ENCODE measurements at regions not wholly inside any gene's neighbourhood (a gene's known extent, or its start where the extent isn't known, plus 50 kb on each side); places are given as distances from the start of the nearest gene placed in this dataset.
"Not testable (repeated sequence)": the region's sequence is repeated elsewhere in the genome, so short reads cannot be mapped to it uniquely, and the experiment has no call there.

DNA sequence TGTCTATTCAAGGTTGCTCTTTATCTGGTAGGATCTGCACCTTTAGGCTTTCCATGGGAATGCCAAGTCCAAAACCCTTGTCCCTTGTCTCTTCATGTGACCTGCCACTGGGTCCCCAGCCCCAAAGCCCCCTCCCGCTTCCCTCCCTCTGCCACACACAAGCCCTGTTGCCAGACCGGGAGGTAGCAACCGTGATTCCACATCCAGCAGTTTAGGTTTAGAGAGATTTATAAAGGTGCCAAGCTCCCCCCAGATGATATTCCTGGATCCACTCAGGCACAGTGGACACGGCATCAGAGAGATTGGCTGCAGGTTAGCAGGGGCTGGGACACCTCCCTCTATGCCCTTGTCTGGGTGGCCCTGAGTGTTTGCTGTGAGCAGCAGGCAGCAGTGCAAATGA is 504.7 kb downstream of the CCDC171 start:
- no peak for DNase-seq (ENCODE audit: low spot score)

DNA sequence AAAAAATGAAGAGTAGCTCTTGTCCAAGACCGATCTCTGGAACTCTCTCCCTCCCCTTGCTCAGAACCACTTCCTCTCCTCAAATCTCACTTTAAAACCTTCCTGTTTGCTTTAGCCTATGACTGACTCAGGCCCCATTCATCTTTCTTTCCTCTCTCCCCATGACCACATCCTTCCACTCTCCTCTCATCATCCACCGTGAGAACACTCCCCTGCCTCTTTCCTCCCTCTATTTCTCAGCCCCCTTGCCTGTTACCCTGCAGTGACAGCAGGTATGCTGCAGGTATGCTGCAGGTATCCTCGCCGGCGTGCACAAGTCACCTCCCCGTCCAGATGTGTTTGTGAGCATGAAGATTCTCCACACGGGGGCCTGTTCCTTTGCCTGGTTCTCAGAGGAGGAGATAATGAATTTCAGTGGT is 505.3 kb downstream of the CCDC171 start:
- no peak for DNase-seq (ENCODE audit: low spot score)

DNA sequence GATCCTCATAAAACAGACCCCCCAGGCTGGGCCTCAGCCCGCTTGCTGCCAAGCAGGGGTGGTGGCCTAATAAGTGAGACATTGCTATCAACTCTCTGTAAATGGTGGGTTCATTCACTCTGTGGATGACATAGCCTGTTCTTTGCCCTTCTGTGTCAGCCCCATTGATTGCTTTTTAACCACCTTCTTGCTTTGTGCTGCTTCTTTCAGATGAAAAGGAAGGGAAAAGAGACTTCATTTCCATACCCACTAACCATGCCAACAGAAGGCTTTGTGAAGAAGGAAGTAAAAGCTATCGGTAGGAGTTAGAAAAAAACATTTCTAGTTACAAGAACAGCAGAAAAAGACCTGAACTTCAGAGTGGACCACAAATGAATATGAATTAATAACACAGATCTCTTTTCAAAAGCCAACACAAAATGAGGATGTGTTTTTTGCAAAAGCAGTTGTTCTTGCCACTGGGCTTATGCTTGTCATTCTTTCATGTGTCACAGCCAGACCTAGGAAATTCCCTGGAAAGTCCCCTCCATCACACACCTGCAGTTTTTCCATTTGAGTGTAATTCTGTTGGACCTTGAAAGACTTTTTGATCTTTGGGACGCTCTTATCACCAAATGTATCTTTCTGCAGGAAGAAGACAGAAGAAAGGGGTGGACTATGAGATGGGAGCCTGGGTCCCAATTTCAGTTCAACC is 507.7 kb downstream of the CCDC171 start:
- DNase-seq (ENCODE audit: low spot score): no peak

- no peak for DNase-seq (ENCODE audit: low spot score)
Measured at GRCh38 chr9:16062542-16063240, 509.8 kb downstream of the CCDC171 start.

DNA sequence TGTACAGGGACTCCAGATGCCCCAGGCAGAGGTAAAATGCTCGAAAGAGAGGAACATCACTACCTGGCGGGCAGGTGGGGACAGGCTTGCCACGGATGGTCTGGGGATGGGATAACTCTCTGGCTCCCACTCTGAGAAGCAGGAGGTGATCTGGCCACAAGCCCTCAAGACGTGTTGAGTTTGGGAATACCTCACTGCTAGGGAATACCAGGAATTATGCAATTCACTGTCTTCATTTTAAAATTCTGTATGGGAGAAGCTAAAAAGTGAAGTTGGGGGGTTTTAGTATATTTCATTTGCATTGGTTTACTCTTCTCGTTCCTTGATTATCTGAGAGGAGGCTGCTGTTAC is 510.4 kb downstream of the CCDC171 start:
- DNase-seq (ENCODE audit: low spot score): no peak

DNA sequence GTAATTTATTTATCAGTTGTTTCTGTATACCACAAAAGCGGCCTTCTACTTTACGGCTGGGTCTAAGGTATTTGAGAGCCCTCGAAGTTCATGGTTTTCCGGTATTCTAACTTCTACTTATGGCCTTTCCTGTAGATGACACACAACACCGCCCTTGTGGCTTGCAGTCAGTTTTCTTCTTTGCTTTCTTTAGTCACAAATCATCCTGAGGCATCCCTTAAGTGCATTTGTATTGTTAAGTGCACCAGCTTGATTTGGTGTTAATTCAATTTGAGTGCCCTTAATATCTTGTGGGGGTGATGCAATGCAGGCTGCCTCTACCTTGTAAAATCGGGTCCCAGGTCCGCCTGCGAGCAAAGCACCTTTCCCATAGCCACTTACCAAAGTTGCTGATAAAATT is 511.9 kb downstream of the CCDC171 start:
- no peak for DNase-seq (ENCODE audit: low spot score)

GRCh38 chr9:16066201-16066600 is 513.4 kb downstream of the CCDC171 start:
- not testable (repeated sequence) for DNase-seq (ENCODE audit: low spot score)

DNA sequence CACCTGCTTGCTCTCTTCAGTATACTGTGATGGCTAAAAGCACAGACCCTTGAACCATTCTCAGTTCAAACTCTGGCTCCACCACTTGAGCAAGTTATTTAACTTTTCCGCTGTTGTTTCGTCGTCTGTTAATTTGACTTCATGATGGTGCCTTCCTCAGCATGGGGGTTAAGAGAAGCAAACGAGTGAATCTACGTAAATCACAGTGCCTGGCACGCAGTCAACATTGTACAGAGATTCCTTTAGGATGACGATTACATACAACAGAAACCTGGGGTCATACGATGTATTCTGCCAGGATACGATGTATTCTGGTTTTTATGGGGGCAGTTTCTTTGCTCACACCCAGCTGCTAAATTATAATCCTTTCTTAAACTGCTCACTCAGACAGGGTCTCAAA is 515.6 kb downstream of the CCDC171 start:
- no peak for DNase-seq (ENCODE audit: low spot score)

DNA sequence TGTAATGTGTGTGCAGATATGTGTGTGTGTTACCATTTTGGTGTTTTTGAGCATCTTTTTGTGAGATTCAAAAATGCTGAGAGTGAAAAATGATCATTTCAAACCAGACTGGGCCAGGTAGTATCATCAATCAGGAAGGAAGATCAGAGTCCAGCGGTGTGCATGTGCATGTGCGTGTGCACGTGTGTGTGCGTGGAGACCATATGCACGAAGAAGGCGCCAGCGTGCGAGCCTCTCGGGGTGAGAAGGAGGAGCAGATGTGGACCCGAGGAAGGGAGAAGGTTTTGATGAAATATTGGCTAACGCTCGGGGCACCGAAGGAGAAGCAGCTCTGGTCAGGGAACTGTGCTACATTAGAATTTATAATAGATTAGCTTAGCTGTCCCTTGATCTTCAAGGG is 516.4 kb downstream of the CCDC171 start:
- DNase-seq (ENCODE audit: low spot score): no peak

DNA sequence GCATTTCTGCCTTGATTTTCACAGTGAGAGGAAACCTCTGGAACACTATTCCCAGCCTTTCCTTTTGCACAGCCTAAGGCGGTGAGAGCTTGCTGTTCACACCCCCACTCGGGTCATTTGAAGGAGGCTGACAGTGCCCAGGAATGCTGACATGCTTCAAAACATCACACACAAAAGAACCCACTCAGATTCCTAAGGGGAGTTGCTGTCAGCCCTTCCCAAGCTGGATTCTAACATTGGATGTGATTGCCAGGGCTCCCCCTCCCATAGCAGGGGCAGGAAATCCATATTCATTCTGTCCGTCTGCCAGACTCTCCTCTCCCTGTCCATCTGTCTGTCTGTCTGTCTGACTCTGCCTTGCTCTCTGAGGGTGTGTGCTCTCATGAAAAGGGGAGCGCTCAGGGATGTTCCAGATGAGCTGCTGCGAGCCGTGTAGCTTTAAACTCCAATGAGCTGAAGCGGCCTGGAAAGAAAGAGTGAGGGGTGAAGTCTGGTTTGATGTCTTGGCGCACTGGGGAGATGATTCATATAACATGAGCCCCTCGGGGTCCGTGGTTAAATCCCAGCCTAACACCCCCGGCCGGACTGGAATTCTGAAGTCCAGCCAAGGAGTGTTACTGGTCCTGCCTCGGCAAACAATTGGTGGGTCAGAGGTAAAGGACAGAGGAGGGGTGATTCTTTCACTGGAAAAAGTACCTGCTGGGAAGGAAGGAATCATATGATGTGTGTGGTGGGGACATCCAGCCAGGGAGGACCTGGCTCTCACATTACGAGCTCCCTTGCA is 517.0 kb downstream of the CCDC171 start:
- DNase-seq (ENCODE audit: low spot score): peak; percentile 71

- DNase-seq (ENCODE audit: low spot score): no peak
Measured at GRCh38 chr9:16070455-16071145, 517.8 kb downstream of the CCDC171 start.

DNA sequence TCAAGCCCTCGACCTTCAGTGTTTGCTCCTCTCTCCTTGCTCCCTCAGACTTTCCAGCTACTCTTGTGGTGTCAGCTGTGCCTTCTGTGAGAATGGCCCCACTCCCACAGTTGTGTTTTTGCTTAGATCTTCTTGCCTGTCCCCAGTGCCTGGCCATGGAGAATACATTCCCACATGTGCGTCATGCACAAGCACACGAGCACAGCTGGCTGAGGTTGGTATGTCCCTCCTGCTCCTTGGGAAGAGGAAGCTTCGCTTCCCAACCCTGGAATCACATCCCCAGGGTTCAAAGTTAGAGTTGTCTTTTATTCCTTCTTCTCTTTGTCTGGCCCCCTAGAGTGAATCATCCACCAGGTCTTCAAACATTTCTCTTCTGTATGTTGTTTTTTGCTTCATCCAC is 518.6 kb downstream of the CCDC171 start:
- DNase-seq (ENCODE audit: low spot score): no peak

- DNase-seq (ENCODE audit: low spot score): no peak
Measured at GRCh38 chr9:16074963-16075362, 522.1 kb downstream of the CCDC171 start.

DNA sequence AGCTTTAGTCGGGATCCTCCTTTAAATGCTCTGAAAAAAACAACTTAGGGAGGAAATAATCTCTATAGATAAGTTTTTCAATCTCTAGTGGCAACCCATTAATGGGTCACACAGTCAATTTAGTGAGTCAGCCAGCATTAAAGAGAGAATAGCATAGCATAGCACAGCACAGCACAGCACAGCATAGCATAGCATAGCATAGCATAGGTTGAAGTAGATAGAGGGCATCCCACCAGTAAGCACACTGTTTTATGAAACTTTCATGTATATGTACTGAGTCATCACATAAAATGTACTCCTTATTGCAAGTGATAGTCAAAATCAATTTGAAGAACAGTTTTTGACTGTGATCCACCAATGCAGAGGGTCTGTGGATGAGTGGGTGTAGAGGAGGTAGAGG is 522.9 kb downstream of the CCDC171 start:
- DNase-seq (ENCODE audit: low spot score): no peak

DNA sequence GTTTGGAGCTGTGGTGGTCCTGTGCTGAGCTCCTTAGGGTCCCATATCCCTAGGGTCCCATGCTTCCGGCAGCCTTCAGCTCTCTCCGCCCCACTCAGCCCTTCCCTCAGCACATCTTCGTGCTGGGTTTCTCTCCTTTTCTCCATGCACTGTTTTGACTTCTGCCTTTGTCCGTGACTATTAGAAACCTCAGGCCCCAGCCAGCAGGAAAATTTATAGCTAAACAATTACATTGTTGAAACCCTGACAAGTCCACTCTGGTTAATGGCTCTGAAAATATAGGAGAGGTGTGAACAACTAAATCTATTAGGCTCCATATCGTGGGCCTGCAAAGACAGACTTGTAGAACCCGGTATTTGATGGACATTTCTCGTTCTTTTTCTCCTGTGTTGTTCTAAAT is 523.7 kb downstream of the CCDC171 start:
- DNase-seq (ENCODE audit: low spot score): no peak

- DNase-seq (ENCODE audit: low spot score): no peak
Measured at GRCh38 chr9:16082796-16083195, 530.0 kb downstream of the CCDC171 start.

- DNase-seq (ENCODE audit: low spot score): no peak
Measured at GRCh38 chr9:16085167-16085726, 532.4 kb downstream of the CCDC171 start.

GRCh38 chr9:16090907-16091629 is 538.2 kb downstream of the CCDC171 start:
- DNase-seq (ENCODE audit: low spot score): no peak

DNA sequence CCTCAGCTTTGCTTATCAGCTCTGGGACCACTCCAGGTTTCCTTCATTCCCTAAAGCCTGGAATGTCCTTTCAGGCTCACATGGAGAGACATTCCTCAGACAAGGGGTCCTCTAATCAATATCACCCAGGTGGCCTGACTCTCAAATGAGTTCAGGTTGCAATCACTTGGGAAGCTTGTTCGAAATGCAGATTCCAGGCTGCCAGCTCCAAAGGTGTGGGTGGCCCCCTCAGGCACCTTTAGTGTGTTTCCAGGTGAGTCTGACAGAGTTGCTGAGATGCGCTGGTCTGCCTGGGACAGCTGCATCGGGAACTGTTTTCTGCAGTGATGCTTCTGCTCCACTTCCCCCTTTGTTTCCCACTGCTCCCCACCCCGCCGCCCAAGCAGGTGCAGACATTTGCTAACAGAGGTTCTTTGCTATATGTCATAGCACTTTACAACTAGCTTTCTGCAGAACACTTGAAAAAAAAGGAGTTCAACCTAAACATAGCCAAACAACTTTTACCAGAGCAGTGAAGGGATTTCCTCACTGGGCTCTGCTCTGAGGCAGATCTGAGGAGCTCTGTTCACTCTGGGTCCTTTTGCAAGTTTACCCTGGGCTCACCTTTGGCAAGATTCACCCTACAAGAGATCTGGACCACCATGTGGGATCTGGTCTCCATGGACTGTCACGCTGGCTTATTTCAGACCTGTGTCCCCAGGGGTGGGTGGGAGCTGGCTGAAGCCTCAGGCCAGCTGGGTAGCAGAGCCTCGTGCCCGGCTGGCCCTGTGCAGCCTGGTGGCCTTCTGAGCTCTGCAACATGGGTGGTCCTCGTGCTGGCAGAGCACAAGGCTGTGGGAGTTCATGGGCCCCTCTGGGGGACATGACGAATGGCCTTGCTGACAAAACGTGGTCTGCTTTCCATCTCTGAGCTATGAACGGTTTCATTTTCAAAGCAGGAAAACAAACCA is 539.6 kb downstream of the CCDC171 start:
- DNase-seq (ENCODE audit: low spot score): no peak

DNA sequence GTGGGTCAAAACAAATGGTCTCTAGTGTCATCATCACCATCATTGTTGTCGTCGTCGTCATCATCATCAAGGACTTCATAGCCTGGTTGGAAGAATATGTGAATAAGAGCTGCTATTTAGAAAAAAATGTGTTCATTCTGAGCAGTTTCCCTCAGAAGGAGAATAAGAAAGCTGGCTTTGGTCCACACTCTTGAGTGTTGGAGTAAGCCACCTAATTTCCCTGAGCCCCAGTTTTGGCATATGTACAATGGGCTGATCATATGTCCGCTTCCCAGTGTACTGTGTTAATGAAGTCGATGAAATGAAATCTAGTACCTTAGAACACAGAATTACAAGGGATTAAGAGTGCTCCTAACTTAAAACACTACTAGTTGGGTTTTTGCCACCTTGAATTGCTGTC is 545.5 kb downstream of the CCDC171 start:
- no peak for DNase-seq (ENCODE audit: low spot score)
